Urothelium cell line (cell line): ENCODE measurements at regions not wholly inside any gene's neighbourhood (a gene's known extent, or its start where the extent isn't known, plus 50 kb on each side); places are given as distances from the start of the nearest gene placed in this dataset.
"Not testable (repeated sequence)": the region's sequence is repeated elsewhere in the genome, so short reads cannot be mapped to it uniquely, and the experiment has no call there.

Experiments
- DNase-seq: peaks from one replicate; pipeline ENCODE4 v3.0.0; 2011; ENCODE audit warnings: low spot score, mixed read lengths
- FAIRE-seq: peaks from 2 replicates; lab custom pipeline; 2011; peaks lifted over from hg19 to GRCh38; lab: Jason Lieb, UNC

- FAIRE-seq (no peak), DNase-seq (no peak)
Observed at GRCh38 chr2:167388497-167388896, 500.2 kb downstream of the XIRP2 start.

GRCh38 chr2:167386694-167387093 is 498.4 kb downstream of the XIRP2 start:
- FAIRE-seq (no peak), DNase-seq (no peak)

- DNase-seq (no peak), FAIRE-seq (no peak)
Observed at GRCh38 chr2:167383610-167384194, 495.4 kb downstream of the XIRP2 start.

- FAIRE-seq (no peak), DNase-seq (peak; percentile 8)
Observed at GRCh38 chr2:167381349-167381748, 493.1 kb downstream of the XIRP2 start.

GRCh38 chr2:167380555-167380954 is 492.3 kb downstream of the XIRP2 start:
- FAIRE-seq (no peak), DNase-seq (no peak)

GRCh38 chr2:167380094-167380493 is 491.8 kb downstream of the XIRP2 start:
- no peak for DNase-seq
- FAIRE-seq: no peak

GRCh38 chr2:167369083-167369482 is 480.8 kb downstream of the XIRP2 start:
- FAIRE-seq: no peak

GRCh38 chr2:167368371-167368770 is 480.1 kb downstream of the XIRP2 start:
- DNase-seq (no peak), FAIRE-seq (no peak)

More at GRCh38 chr2:167369083-167369482, 480.8 kb downstream of the XIRP2 start:
- DNase-seq: no peak

GRCh38 chr2:167365216-167365615 is 476.9 kb downstream of the XIRP2 start:
- FAIRE-seq (no peak), DNase-seq (no peak)

- DNase-seq (no peak), FAIRE-seq (no peak)
Observed at GRCh38 chr2:167361426-167361825, 473.1 kb downstream of the XIRP2 start.

GRCh38 chr2:167355821-167356220 is 467.5 kb downstream of the XIRP2 start:
- FAIRE-seq (no peak), DNase-seq (no peak)

- no peak for DNase-seq
- FAIRE-seq: no peak
Observed at GRCh38 chr2:167353605-167354280, 465.5 kb downstream of the XIRP2 start.

- DNase-seq (no peak), FAIRE-seq (no peak)
Observed at GRCh38 chr2:167345559-167345958, 457.3 kb downstream of the XIRP2 start.

GRCh38 chr2:167342769-167343168 is 454.5 kb downstream of the XIRP2 start:
- FAIRE-seq (no peak), DNase-seq (no peak)

GRCh38 chr2:167340322-167340721 is 452.0 kb downstream of the XIRP2 start:
- FAIRE-seq: no peak
- DNase-seq: no peak

GRCh38 chr2:167336213-167336612 is 447.9 kb downstream of the XIRP2 start:
- FAIRE-seq (no peak), DNase-seq (no peak)

GRCh38 chr2:167335541-167335992 is 447.3 kb downstream of the XIRP2 start:
- no peak for FAIRE-seq

GRCh38 chr2:167334146-167334742 is 446.0 kb downstream of the XIRP2 start:
- FAIRE-seq (no peak), DNase-seq (no peak)

More at GRCh38 chr2:167335541-167335992, 447.3 kb downstream of the XIRP2 start:
- no peak for DNase-seq

- DNase-seq (no peak), FAIRE-seq (no peak)
Observed at GRCh38 chr2:167333245-167333644, 445.0 kb downstream of the XIRP2 start.

- DNase-seq (no peak), FAIRE-seq (no peak)
Observed at GRCh38 chr2:167332358-167332757, 444.1 kb downstream of the XIRP2 start.

- no peak for DNase-seq
Observed at GRCh38 chr2:167331636-167332232, 443.5 kb downstream of the XIRP2 start.

GRCh38 chr2:167328808-167329207 is 440.5 kb downstream of the XIRP2 start:
- not testable (repeated sequence) for FAIRE-seq, DNase-seq

More at GRCh38 chr2:167331636-167332232, 443.5 kb downstream of the XIRP2 start:
- FAIRE-seq: no peak
